ENCODE measurements at regions not wholly inside any gene's neighbourhood (a gene's known extent, or its start where the extent isn't known, plus 50 kb on each side); places are given as distances from the start of the nearest gene placed in this dataset.

DNA sequence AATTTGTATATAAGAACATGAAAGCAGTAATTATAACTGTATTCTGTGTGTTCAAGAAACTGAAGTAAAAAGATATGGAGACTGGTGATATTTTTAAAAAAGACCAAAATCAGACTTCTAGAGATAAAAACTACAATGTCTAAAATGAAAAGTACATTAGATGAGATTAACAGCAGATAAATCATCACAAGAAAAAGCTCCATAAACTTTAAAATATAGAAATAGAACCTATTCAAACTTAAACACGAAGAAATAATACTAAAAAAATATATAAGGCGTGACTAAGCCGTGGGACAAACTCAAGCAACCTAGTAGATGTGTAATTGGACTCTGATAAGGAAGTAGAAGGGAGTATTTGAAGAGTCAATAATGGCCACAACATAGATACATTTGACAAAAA, 189.1 kb upstream of the ZMIZ1 start:
- DNase-seq (ENCODE audit: low spot score): no peak

DNA sequence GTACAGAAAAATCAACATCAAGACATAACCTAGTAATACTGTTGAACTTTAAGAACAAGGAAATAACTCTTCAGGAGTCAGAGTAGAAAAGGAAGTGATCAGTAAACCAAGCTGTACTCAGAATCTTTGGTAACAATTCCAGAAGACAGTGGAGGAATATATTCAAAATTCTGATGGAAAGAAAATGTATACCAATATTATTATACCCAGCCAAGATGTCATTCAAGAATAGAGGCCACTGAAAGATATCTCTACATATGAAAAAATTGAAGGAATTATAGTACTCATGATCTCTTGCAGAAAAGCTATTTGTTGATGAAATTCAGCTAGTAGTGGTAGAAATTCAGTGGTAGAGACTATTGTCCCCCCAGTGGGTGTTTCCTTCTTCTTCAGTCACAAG, 182.6 kb upstream of the ZMIZ1 start:
- no peak for DNase-seq (ENCODE audit: low spot score)

DNA sequence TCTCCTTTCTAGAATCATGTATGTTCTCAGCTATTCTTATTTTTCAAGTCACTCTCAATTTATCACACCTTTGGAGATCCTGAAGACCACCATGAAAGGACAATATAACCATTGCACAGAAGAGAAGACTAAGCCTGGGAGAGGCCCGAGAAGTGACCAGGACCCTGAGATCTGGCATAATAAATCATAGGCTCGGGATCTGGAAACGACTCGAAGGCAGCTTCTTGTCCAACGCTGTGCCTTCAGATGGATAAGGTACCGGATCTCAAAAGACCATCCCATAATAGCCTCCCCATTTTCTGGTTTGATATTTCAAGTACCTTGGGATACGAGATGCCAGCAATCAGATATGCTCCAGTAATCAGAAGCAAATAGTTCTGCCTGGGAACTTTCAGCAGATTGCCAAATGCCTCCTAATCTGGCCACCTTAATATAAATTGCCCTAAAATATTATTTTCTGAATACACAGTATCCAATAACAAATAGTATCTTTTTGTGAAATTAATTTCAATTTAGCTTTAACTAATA, 179.2 kb upstream of the ZMIZ1 start:
- no peak for DNase-seq (ENCODE audit: low spot score)

DNA sequence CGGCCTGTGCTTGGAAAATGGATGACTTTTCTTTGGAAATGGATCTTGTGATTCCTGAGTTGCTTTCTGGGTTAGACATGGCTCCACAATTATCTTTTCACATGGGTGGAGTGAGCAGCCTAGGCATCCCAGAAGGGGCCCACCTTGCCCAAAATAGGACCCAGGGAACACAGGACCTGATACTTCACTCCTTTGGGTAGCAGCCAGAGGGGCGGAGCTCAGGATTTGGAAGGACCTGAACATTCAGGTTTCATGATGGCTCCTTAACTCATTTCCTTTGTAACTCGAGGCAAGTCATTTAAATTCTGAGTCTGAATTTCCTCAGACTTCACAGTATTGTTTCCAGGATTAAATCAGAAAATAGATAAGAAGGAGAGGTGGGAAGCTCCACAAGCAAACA, 178.3 kb upstream of the ZMIZ1 start:
- no peak for DNase-seq (ENCODE audit: low spot score)

DNA sequence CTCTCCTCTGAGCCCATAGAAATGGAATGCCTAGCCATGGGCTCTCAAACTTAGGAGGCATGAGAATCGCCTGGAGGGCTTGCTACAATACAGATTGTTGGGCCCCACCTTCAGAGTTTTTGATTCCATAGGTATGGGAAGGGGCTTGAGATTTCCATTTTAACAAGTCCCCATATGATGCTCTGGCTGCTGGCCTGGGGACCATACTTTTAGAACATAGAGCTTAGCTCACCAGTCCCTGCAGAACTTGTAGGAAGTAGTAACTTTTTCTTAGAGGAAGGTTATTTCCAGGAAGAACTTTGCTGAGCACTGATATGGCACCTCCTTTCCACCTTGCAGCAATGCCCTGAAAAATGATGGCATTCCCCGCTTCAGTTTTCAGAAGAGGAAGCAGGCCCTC, 177.0 kb upstream of the ZMIZ1 start:
- no peak for DNase-seq (ENCODE audit: low spot score)

DNA sequence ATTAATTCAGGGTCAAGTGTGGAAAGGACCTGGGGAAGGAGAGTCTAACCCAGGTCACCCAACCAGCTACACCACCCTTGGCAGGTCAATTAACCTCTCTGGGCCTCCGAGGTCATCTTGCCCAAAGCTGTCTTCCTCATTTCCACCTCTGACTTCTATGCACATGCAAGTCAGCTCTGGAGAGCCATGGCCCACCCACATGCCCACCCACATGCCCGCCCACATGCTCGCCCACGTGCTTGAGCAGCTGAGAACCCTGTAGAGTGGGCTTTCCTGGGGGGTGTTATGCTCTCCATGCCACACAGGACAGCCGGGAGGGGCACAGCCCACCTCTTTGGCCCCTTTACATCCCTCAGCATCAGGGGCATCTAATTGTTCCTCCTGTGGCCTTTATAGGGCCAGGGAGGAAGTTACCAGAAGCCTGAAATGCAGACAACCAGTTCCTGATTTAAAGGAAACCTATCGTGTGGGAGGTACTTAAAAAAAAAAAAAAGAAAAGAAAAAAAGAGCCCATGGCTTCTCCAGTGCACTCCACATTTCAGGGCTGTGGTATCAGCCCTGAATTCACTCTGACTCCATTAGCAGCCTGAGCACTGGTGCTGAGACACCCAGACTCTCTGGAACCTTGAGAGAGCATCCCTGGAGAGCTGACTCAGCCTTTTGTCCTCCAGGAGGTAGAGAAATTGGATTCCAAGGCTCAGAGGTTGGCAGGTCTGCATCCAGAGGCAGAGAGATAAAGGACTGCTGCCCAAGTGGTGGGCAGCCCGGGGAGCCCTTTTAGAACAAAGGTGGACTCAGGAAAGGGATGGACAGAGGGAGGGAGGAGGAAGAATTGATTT, 176.2 kb upstream of the ZMIZ1 start:
- no peak for DNase-seq (ENCODE audit: low spot score)

DNA sequence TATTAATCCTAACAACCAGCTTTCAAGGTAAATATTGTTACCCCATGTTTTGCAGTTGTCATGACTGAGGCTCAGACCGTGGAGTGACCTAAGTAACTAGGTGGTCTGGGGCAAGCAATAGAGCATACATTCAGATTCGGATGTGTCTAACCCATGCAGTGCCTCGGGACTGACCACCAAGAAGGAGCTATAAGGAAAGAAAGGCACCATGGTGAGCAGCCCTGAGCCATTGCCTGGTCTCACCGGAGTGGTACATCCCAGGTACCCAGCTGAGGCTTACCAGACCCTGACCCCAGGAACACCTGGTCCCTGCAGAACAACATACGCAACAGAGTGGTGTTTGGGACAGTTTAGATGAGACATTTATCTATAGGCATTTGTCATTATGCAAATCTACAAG, 175.5 kb upstream of the ZMIZ1 start:
- DNase-seq (ENCODE audit: low spot score): no peak

DNA sequence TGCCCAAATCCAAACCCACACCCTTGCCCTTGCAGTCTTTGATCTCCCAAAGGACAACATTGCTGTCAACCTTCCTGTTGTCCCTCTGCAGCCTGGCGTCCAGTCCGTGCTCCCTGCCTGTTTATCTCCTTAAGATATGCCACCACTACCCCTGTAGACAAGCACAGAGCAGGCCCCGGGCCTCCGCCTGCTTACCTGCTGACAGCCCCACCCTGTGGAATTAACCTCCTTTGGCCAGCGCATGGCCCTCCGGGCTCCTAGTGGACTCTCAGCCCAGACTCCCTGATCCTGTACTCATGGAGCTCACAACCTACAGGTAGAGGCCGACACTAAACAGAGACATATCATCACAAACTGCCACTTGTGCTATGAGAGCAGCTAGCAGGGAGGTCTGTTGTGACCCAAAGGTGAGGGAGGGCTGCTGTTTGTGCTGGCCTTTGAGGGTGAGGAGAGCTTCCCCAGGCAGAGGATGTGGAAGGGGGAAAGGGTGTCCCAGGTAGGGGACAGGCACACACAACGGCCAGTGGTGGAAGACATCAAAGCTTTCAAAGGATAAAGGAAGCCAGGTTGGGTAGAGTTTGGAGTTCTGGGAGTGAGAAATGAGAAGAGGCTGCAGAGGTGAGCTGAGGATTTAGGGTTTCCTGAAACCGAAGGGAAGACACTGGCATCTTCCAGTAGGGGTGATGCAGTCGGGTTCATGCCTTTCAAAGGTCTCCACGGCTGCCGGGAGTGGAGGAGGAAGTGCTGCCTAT, 174.5 kb upstream of the ZMIZ1 start:
- no peak for DNase-seq (ENCODE audit: low spot score)

DNA sequence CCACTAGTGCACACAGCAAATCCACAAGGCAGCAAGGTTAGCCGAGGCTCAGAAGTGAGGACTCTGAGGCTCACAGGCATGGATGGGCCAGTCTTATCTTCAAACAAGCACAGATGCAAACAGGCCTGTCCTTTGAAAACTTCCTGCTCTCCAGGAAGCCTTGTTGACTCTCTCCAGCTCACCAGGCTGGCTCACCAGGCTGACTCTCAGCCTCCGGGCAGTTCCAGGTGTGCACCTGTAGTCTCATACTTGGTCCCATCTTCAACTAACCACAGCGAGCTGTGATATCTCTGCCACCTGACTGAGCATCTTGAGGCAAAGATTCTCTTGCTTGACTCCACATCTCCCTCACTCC, 173.9 kb upstream of the ZMIZ1 start:
- DNase-seq (ENCODE audit: low spot score): no peak

DNA sequence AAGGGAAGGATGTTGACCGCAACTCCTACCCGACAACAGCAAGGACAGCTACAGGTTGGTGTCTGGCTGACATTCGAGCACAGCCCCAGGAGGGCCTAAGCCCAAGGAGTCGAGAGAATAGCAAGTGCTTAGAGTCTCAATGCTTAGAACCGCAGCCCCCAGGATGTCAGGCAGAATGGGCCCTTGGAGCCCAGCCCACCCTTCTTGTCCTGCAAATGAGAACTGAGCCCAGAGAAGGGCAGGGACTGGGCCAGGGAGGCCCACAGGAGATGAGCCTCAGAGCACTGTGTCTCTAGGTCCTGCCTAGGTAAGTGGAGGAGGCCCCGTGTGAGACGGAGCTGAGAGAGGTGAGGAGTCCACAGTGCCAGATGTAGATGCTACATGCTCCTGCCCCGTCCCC, 173.3 kb upstream of the ZMIZ1 start:
- DNase-seq (ENCODE audit: low spot score): no peak

DNA sequence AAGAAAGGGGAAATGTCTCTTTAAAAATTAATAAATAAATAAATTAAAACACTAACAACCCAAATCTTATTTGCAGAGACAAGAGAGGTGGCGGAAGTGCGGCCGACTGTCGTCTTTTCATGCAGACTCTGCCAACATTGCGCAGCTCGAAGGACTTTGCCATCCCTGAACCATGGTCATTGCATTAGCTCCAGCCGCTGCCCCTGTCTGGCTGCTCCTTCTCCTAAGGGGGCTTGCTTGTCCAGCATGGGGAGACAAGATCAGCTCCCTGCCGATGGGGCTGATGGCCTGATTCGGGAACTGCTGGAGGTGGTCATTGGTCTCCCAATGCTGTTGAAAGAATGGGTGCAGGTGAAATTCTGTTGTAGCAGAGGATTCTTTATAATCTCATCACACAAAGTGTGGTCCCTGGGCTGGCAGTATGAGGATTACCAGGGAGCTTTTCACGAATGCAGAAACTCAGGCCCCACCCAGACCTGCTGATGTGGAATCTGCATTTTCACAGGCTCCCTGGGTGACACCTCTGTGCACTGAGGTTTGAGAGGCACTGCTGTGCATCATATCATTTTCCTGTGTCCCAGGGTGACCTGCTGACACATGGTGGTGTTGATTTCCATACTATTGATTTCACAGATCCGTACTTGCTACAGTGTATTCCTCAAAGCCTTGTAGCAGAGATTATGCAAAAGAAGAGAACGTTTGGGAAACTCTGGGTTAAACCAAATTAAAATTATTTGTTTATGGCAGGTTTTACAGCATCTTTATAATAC, 172.4 kb upstream of the ZMIZ1 start:
- no peak for DNase-seq (ENCODE audit: low spot score)

DNA sequence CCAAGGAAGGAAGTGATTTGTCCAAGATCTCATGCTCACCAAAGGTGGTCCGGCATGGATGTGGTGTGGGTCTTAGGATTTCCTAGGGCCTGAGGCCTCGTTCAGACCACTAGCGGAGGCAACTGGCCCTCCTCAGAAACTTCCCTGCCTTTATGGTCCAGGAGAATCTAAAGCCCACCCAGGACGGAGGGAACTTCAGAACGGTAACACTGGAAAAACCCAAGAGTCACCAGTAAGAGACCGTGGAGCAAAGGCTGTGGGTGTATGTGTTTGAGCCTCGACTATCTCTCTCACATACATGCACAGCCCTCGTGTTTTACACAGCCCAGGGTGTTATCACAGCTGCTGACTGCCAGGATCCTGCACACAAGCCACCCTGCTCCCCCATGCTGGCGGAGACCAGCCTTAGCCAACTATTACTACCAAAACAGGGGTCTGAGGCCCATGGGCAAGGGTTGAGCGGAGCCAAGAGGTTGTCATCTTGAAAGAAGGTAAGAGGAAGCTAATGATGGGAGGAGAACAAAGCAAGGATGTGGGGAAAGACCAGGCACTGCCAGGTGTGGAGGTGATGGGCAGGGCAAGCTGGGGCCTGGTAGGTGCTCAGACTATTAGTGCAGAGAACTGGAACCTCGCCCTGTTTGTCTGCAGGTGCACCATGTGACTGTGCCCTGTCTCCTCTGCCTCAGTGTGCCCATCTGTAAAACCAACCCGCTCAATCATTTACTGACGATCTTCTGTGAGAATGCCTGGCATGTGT, 170.2 kb upstream of the ZMIZ1 start:
- DNase-seq (ENCODE audit: low spot score): no peak

DNA sequence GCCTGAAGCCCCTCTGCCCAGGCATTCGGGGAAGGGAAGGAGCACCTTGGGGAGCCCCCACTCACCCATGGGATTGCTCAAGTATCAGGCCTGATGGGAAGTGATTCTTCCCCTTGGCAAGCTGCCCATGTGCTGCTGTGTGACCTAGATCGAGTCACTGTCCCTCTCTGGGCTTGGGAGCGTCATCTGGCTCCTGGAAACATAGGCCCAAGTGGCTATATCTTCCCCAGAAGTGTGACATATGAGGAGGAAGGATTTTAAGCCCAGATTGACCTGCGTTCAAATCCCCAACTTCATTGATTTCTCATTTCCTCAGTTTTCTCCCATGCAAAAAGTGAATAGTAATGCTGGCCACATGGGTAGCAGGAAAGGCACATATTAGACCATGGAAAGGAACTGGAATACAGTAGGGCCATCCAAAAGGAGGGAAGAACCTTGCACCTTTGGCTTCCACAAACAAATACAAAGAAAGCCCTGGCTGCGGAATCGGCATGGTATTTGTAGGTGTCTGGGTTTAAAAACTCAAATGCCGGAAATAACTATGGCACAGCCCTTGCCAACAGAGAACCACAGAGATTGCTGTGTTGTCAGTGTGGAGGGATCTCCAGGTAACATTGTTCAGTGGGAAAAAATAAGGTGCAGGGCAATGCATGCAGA, 169.5 kb upstream of the ZMIZ1 start:
- no peak for DNase-seq (ENCODE audit: low spot score)

DNA sequence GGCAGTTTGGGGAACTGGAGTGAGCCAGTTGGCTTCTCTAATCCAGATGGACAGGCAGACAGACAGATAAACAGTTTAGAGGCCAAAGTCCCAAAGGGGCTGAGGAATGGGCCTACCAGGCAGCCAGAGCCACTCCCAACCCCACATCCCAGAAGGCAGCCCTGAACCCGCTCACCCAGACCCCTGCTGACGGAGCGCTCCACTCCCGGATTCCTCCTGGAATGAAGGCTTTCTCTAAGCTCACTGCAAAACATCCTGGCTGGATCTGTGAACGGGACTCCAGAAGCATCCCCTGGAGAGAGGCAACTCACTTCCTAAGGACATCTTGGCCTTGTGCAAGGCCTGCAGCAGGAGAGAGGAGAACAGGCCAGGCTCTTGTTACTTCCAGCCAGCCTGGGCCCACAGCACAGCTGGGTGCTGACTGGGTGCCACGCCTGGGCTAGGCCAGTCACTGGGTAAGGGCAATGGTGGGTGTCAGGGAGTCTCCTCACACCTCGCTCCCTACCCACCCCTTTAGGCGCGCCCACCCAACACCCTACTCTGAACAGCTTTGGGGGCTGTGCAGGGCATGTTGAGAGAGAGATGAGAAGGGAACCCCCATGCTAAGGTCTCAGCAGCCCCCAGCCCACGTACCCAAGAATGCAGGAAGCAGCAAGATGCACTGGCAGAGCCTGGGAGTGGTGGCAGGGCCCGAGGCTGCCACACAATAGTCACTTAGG, 168.6 kb upstream of the ZMIZ1 start:
- no peak for DNase-seq (ENCODE audit: low spot score)

DNA sequence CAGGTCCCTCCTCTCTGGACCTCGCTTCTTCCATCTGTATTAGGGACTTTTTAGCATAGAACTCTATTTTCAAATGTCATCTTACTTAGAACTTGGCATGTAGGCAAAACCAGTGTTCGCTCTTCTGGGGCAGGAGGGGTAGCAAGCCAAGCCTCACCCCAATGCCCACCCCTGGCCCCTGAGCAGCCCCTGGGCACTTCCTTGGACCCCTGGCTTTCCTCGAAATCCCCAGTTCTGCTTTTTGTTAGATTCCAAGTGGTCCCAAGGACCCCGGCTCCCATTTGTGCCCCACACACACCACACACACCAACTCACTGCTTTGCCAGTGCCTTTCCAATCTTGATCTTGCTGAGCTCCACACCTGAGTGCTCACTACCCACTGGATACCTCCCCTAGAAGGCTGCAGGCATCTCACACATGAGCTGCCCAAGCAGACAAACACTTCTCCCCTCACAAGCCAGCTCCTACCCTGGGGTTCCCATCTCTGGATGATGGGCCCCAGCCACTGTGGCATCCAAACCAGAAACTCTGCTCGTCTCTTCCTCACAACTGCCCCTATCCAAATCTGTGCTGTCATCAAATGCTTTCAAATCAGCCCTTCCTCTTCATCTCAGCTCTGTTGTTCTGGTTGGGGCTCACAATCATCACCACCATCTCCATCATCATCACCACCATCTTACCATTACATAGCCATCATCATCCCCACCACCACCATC, 167.9 kb upstream of the ZMIZ1 start:
- DNase-seq (ENCODE audit: low spot score): no peak

DNA sequence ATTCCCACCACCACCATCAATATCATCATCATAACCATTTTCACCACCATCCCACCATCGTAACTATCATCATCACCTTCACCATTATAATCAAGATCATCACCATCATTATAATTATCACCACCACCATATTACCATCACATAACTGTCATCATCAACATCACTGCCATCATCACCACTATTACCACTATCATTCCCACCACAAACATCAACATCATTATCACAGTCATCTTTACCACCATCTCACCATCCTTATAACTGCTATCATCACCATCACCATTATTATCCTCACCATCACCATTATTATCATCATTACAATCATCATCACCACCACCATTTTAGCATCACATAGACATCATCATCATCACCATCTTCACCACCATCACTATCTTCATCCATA, 167.1 kb upstream of the ZMIZ1 start:
- no peak for DNase-seq (ENCODE audit: low spot score)

DNA sequence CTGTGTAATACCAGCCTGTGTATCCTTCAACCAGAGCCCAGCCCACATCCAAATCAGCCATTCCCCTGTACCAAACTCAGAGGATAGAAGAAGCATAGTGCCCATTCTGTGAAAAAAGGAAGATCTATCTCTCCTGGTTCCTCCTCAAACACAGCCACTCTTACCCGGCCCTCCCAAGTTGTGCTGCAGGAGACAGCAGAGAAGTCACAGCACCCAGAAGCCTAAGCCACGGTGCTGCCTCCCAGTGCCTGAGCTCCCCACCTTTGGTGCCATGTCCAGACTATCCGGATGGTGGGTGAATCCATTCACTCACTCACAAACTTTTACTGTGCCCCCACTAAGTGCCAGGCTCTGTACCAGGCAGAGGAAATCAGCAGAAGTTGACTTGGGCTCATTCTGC, 166.0 kb upstream of the ZMIZ1 start:
- DNase-seq (ENCODE audit: low spot score): no peak

DNA sequence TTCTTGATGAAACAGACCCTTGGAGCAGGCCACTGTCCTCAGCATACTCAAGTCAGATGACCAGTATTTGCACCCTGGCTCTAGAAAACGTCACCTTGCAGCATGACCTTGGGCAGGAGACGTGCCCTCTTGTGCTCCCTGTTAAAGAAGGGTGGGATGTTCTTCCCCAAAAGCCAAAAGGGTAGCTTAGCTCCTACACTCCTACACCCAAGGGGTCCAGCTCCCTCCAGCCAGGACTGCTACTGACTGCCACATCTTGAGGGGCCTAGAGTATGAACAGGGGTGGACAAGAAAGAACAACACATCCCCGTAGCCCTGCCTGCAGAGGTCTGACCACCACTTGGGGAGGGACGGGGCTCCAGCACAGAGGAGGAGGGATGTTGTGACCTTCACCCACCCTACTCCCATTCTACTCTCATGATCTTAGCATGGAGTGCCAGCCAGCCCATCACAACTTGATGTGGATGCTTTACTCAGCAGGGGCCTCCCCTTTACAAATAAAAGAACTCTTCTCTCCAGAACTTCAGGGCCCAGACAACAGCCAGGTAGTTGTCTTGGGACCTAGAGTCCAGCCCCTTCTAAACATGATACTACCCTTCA, 165.3 kb upstream of the ZMIZ1 start:
- no peak for DNase-seq (ENCODE audit: low spot score)

DNA sequence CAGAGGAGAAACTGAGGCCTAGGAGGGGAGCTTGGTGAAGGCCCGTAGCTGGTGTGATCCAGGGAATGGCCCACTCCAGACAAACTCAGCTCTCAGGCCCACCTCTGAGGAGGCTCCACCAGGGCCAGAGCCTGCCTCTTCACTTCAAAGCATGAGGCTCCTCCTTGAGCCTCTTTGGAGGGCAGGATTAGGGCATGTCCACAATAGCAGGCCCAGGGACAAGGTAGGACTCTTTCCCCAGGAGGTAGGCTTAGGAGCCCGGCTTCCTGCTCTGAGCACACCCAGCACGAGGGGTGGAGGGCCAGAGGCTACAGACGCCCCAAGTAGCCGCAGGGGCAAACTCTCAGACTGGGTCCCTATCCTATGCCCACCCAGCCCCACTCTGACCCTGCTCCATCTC, 164.6 kb upstream of the ZMIZ1 start:
- no peak for DNase-seq (ENCODE audit: low spot score)
